DOHH2 (cell line): ENCODE measurements at regions not wholly inside any gene's neighbourhood (a gene's known extent, or its start where the extent isn't known, plus 50 kb on each side); places are given as distances from the start of the nearest gene placed in this dataset.

ENCODE experiments used
- H3F3A ChIP-seq: fragments of 200-600 bp; sonication (generic), shearing (Covaris generic); 2 replicates; pipeline ENCODE4 v1.6.0; 2016; ENCODE audit warnings: antibody characterized with exemption, mild to moderate bottlenecking; ENCODE audit not compliant: control insufficient read depth, insufficient read depth
- H3K27ac ChIP-seq: fragments of 200-600 bp; sonication (generic); 2 replicates; pipeline ENCODE4 v1.5.1; 2014; ENCODE audit warnings: low read depth, mild to moderate bottlenecking, low read length, moderate library complexity
- H3K27me3 ChIP-seq: fragments of 200-600 bp; sonication (generic); 2 replicates; pipeline ENCODE4 v1.6.1; 2014; ENCODE audit warnings: mild to moderate bottlenecking, low read length, mixed read lengths; ENCODE audit not compliant: control insufficient read depth
- H3K36me3 ChIP-seq: fragments of 200-600 bp; sonication (generic); 2 replicates; pipeline ENCODE4 v1.6.1; 2014; ENCODE audit warnings: mild to moderate bottlenecking, low read length, moderate library complexity, mixed read lengths; ENCODE audit not compliant: control insufficient read depth
- H3K4me1 ChIP-seq: fragments of 200-600 bp; sonication (generic); 2 replicates; pipeline ENCODE4 v1.6.1; 2014; ENCODE audit warnings: mild to moderate bottlenecking, low read length, mixed read lengths; ENCODE audit not compliant: control insufficient read depth
- H3K4me2 ChIP-seq: fragments of 200-600 bp; sonication (generic); 2 replicates; pipeline ENCODE4 v1.6.0; 2014; ENCODE audit warnings: mild to moderate bottlenecking, low read length, moderate library complexity
- H3K4me3 ChIP-seq: fragments of 200-600 bp; sonication (generic); 2 replicates; pipeline ENCODE4 v1.5.1; 2014; ENCODE audit warnings: mild to moderate bottlenecking, low read length, mixed read lengths
- H3K79me2 ChIP-seq: fragments of 200-600 bp; sonication (generic); 2 replicates; pipeline ENCODE4 v1.6.1; 2014; ENCODE audit warnings: mild to moderate bottlenecking, low read length, mixed read lengths; ENCODE audit not compliant: control insufficient read depth
- H3K9me2 ChIP-seq: fragments of 200-600 bp; sonication (generic); replicated peaks from 2 replicates; pipeline ENCODE4 v1.6.1; 2014; ENCODE audit warnings: mild to moderate bottlenecking, low read length, mixed read lengths; ENCODE audit not compliant: control insufficient read depth
- H3K9me3 ChIP-seq: fragments of 200-600 bp; sonication (generic); 2 replicates; pipeline ENCODE4 v1.6.1; 2014; ENCODE audit warnings: antibody characterized with exemption, low read length, mixed read lengths; ENCODE audit not compliant: control insufficient read depth, insufficient read depth
- H4K20me1 ChIP-seq: fragments of 200-600 bp; sonication (generic); 2 replicates; pipeline ENCODE4 v1.6.0; 2014; ENCODE audit warnings: low read depth, mild to moderate bottlenecking, antibody characterized with exemption, low read length, moderate library complexity; ENCODE audit not compliant: control insufficient read depth, insufficient read depth
- EZH2phosphoT487 ChIP-seq: fragments of 200-600 bp; sonication (generic); IDR thresholded peaks from 2 replicates; pipeline ENCODE4 v1.6.1; 2017; ENCODE audit warnings: borderline replicate concordance, mild to moderate bottlenecking, antibody characterized with exemption, low read length, moderate library complexity, mixed read lengths
- TF ChIP-seq, protein P1 (sequence below): fragments of 200-600 bp; sonication (generic); IDR thresholded peaks from one replicate; pipeline ENCODE4 v1.5.1; 2014; ENCODE audit warnings: antibody characterized with exemption, mild to moderate bottlenecking, low read depth, low read length; ENCODE audit not compliant: poor library complexity, severe bottlenecking

DNA sequence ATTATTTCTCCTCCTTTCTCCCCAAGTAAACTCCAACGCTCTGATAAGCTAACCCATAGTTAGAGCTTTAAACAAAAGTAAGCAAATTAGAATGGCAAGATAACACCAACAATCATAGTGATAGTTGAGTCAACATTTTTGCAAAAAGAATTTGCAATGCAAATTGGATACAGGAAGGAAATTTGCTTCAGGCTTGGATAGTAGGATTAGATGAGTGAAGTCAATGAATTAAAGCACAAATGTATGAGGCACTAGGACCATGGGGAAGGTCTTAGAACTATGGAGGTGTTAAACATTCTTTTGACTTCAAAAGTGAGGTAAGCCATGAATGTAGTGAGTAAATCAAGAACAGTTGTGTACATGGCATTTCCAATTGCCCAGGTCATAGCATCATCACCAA lies 289.8 kb upstream of the GRAMD2B start:
- TF ChIP-seq, protein P1, sequence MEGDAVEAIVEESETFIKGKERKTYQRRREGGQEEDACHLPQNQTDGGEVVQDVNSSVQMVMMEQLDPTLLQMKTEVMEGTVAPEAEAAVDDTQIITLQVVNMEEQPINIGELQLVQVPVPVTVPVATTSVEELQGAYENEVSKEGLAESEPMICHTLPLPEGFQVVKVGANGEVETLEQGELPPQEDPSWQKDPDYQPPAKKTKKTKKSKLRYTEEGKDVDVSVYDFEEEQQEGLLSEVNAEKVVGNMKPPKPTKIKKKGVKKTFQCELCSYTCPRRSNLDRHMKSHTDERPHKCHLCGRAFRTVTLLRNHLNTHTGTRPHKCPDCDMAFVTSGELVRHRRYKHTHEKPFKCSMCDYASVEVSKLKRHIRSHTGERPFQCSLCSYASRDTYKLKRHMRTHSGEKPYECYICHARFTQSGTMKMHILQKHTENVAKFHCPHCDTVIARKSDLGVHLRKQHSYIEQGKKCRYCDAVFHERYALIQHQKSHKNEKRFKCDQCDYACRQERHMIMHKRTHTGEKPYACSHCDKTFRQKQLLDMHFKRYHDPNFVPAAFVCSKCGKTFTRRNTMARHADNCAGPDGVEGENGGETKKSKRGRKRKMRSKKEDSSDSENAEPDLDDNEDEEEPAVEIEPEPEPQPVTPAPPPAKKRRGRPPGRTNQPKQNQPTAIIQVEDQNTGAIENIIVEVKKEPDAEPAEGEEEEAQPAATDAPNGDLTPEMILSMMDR = no peak
- TF ChIP-seq EZH2phosphoT487 = no peak
- no peaks in the 10 kb centered on the region for H3K36me3 ChIP-seq
- no peaks in the 10 kb centered on the region for H3K27me3 ChIP-seq
- H4K20me1 ChIP-seq = no peaks in the 10 kb centered on the region
- no peaks in the 10 kb centered on the region for H3K79me2 ChIP-seq
- H3K4me1 ChIP-seq = no peaks in the 10 kb centered on the region
- H3K27ac ChIP-seq = no peak overlapping the region
- H3K4me2 ChIP-seq = no peak overlapping the region
- no peaks in the 10 kb centered on the region for H3F3A ChIP-seq
- no peak overlapping the region for H3K4me3 ChIP-seq
- no peaks in the 10 kb centered on the region for H3K9me3 ChIP-seq
- H3K9me2 ChIP-seq = no peaks in the 10 kb centered on the region

DNA sequence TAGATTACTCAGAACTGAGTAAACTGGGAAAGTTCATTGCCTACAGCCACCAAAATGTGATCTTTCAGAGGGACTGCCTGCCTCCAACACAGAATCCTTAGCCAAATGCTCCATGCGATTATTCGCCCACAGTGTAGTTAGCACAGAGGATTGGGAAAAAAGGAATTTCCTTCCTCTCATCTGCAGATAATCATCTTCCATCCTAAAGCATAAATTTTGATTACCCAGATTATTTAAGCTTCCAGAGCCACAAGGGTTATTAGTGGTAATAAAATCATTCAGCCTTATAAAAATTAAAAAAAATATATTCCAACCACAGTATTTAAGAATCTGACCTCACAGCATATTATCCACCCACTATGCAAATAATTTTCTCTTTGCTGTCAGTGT lies 285.3 kb upstream of the GRAMD2B start:
- H3K36me3 ChIP-seq = no peaks in the 10 kb centered on the region
- no peaks in the 10 kb centered on the region for H4K20me1 ChIP-seq
- H3K9me2 ChIP-seq = no peaks in the 10 kb centered on the region
- H3K9me3 ChIP-seq = no peaks in the 10 kb centered on the region
- H3K4me1 ChIP-seq = no peaks in the 10 kb centered on the region
- no peaks in the 10 kb centered on the region for H3F3A ChIP-seq
- no peaks in the 10 kb centered on the region for H3K79me2 ChIP-seq
- H3K4me3 ChIP-seq = no peak overlapping the region
- H3K27ac ChIP-seq = no peak overlapping the region
- H3K27me3 ChIP-seq = no peaks in the 10 kb centered on the region
- TF ChIP-seq EZH2phosphoT487 = no peak
- TF ChIP-seq, protein P1 = no peak
- H3K4me2 ChIP-seq = no peak overlapping the region

DNA sequence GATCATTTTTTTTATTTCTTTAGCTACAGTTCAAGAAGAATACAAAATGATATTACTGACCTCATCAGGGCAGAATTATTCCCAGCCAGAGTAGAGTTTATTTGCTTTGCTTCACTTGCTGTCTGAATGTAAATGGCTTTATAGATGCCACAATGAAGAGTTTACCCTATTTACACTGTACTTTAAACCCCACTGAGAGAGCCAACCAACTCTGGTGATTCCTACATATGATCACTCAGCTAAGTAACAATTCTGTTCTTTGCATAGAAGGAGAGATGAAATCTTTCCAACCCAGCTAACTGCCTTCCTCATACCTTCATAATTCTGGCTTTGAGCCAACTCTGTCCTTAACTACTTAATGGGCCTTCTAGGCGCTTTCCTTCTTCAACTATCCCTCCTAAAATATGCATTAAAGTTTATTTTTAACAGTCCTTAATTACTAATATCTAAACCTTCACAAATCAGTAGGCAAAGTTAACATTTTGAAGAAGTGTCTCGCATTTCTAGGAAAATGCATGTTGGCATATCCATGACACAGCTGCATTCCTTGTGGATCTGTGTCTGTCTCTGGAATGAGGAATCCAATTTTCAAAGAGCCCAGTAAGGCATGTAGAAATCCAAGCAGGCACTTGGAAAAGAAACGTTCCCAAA lies 284.8 kb upstream of the GRAMD2B start:
- Histone ChIP-seq H3K79me2 (no peaks in the 10 kb centered on the region), H3K4me1 (no peaks in the 10 kb centered on the region), H3F3A (no peaks in the 10 kb centered on the region), H3K9me3 (no peaks in the 10 kb centered on the region), H3K36me3 (no peaks in the 10 kb centered on the region), H4K20me1 (no peaks in the 10 kb centered on the region), H3K4me3 (no peak overlapping the region), H3K9me2 (no peaks in the 10 kb centered on the region), H3K27me3 (no peaks in the 10 kb centered on the region), H3K27ac (no peak overlapping the region), H3K4me2 (no peak overlapping the region)
- TF ChIP-seq, protein P1 = no peak
- TF ChIP-seq EZH2phosphoT487 = no peak

DNA sequence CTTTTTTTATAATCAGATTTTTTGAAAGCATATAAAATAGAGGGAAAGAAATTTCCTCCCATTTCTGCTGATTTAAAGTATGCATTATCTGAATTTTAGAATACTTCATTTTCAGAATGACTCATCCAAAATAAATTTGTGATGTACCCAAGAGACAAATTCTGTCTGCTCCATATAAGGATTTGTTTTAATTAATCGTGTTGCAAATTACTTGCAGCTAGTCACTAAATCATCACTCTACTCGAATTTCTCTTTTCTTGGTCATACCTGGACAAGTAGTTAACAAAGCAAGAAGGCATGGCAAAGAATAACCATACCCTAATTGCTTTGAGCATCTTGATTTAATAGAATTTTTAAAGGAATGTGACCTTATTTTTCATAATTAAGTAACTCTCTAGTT lies 284.1 kb upstream of the GRAMD2B start:
- no peak overlapping the region for H3K4me2 ChIP-seq
- no peaks in the 10 kb centered on the region for H3K9me3 ChIP-seq
- no peaks in the 10 kb centered on the region for H3K4me1 ChIP-seq
- H3K4me3 ChIP-seq = no peak overlapping the region
- H3F3A ChIP-seq = no peaks in the 10 kb centered on the region
- no peaks in the 10 kb centered on the region for H3K79me2 ChIP-seq
- H3K27ac ChIP-seq = no peak overlapping the region
- H3K27me3 ChIP-seq = no peaks in the 10 kb centered on the region
- H3K36me3 ChIP-seq = no peaks in the 10 kb centered on the region
- H3K9me2 ChIP-seq = no peaks in the 10 kb centered on the region
- H4K20me1 ChIP-seq = no peaks in the 10 kb centered on the region
- TF ChIP-seq EZH2phosphoT487 = no peak
- TF ChIP-seq, protein P1 = no peak
